ENCODE measurements at regions not wholly inside any gene's neighbourhood (a gene's known extent, or its start where the extent isn't known, plus 50 kb on each side); places are given as distances from the start of the nearest gene placed in this dataset.

DNA sequence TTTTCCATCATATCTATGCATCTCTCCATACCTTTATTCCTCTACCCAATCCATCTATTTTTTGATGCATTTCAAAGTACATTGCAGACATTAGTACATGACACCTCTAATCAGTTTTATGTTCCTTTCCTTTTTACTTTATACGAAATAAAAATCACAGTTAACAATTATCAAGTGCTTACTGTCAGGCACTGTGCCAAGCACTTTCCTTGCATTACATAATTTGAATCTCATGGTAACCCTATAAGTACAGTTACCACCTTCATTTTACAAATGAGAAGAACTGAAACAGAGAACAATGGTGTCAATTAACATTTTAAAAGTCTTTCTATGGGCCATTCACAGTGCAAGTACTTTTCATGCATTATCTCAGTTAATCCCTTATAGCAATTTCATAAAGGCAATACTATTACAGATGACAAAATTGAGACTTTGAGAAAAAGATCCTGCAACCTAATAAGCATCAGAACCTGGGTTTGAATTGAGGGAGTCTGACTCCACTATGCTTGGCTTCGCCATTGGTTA lies 544.4 kb upstream of the TNP1 start:
- TF ChIP-seq CTCF (IDR thresholded peaks at IDR 0.05; ENCODE audit: control insufficient read depth, insufficient read depth, low read depth, low read length, missing control alignments) = no peak
- no peak for DNase-seq (ENCODE audit: low read depth)

DNA sequence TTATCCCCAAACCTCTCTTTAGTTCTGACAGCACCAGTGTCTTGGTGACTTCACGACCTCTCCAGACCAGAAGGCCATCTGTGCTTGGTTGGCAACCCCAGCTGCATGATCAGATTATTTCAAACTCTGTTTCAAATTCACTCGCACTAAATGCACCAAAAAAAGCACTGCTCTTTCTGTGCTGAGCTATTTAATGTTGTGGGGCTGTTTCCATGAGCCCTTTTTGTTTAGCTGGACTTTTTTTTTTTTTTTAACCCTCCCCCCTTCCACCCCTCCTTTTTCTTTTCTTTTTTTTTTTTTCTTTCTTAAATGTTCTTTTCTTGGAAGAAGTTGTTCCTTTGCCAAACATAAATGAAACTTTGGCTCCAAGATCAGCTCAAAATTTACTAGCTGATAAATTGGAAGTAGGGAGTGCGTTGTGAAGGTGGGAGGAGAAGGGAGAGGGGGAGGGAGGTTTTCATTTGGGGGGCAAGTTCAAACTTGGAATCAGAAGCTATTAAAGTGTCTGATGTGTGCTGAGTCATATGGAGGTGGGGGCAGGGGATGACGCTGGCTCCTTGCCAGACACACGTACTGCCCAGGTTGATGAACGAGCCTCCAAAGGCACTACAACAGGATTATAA lies 543.0 kb upstream of the TNP1 start:
- no peak overlapping the region for H3K4me3 ChIP-seq (ENCODE audit: control insufficient read depth, low read depth, low read length)
- no peak for TF ChIP-seq CTCF (IDR thresholded peaks at IDR 0.05; ENCODE audit: control insufficient read depth, insufficient read depth, low read depth, low read length, missing control alignments)
- DNase-seq (ENCODE audit: low read depth) = no peak

More for the DNA sequence above, 544.4 kb upstream of the TNP1 start:
- no peak overlapping the region for H3K4me3 ChIP-seq (ENCODE audit: control insufficient read depth, low read depth, low read length)

GRCh38 chr2:217402144-217402543 lies 542.3 kb upstream of the TNP1 start:
- DNase-seq (ENCODE audit: low read depth) = no peak
- no peak for TF ChIP-seq CTCF (IDR thresholded peaks at IDR 0.05; ENCODE audit: control insufficient read depth, insufficient read depth, low read depth, low read length, missing control alignments)

DNA sequence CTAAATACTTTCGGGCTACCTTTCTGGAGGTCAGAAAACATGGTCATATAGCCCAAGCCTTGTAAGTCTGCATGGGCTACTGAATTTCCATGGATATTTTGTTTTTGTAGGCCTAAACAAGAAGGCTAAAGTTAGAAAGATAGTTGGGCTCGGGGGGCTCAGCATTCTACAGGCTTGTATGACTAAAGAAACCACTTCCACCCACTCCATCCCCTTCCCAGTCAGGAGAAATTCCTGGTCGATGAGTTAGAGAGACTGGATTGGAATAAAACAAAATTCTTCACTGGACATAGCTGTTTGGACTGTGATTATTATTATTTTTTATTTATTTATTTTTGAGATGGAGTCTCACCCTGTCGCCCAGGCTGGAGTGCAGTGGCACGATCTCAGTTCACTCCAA lies 539.4 kb upstream of the TNP1 start:
- TF ChIP-seq CTCF (IDR thresholded peaks at IDR 0.05; ENCODE audit: control insufficient read depth, insufficient read depth, low read depth, low read length, missing control alignments) = no peak
- no peak for DNase-seq (ENCODE audit: low read depth)
- no peak overlapping the region for H3K4me3 ChIP-seq (ENCODE audit: control insufficient read depth, low read depth, low read length)

More at GRCh38 chr2:217402144-217402543, 542.3 kb upstream of the TNP1 start:
- H3K4me3 ChIP-seq (ENCODE audit: control insufficient read depth, low read depth, low read length) = no peak overlapping the region

DNA sequence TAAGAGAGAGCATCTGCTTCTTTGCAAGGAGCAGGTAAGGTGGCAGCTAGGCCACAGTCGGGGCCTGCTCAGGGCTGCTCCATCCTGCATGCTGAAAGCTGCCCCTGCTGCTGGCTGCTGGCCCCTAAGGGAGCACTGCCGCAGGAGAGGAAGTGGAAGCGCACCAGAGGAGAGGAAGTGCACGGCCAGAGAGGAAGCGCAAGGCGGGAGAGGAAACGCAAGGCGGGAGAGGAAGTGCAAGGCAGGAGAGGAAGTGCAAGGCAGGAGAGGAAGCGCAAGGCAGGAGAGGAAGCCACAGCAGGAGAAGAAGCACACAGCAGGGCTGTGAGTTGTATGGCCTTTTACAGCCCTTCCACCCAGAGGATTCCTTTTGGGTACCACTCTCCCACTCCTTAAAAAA lies 539.0 kb upstream of the TNP1 start:
- no peak for TF ChIP-seq CTCF (IDR thresholded peaks at IDR 0.05; ENCODE audit: control insufficient read depth, insufficient read depth, low read depth, low read length, missing control alignments)
- no peak overlapping the region for H3K4me3 ChIP-seq (ENCODE audit: control insufficient read depth, low read depth, low read length)
- DNase-seq (ENCODE audit: low read depth) = no peak

DNA sequence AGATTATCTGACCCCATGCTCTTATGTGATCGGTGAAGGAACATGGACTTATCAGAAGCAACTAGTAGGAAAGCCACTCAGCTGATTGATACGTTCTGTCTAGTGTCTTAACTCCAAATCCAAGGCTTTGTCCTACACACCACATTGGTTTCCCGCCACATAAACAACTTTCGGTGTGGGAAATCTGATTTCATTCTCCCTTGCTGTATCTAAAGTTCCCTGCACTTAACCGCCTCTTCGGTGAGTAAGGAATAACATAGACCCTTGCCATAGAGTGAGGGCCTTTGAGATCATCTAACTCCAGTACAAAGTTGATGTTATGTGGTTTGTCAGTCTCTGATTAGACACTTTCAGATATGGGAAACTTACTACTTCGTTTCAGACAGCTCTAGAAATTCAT lies 538.2 kb upstream of the TNP1 start:
- no peak for DNase-seq (ENCODE audit: low read depth)
- H3K4me3 ChIP-seq (ENCODE audit: control insufficient read depth, low read depth, low read length) = no peak overlapping the region
- no peak for TF ChIP-seq CTCF (IDR thresholded peaks at IDR 0.05; ENCODE audit: control insufficient read depth, insufficient read depth, low read depth, low read length, missing control alignments)
